Upper lobe of left lung (tissue), 6 donors: ENCODE measurements at regions not wholly inside any gene's neighbourhood (a gene's known extent, or its start where the extent isn't known, plus 50 kb on each side); places are given as distances from the start of the nearest gene placed in this dataset.

ENCODE experiments used
- ATAC-seq, 2 donors: fragments of 200-7000 bp; cut with Tn5 transposase; one replicate each; pipeline ENCODE4 v1.9.1; 2022; ENCODE audit warnings: mild to moderate bottlenecking in 2 of 2, moderate library complexity in 2 of 2; ENCODE audit not compliant: low FRiP score in 2 of 2
- DNase-seq, 2 donors: peaks; one replicate each; pipeline ENCODE4 v3.0.0-alpha.2; 2019 to 2020
- H3K27ac ChIP-seq, 4 donors: fragments of 200-600 bp; sonication (generic); one replicate each; pipeline ENCODE4 v1.5.1; 2016 to 2019
- H3K27me3 ChIP-seq, 4 donors: fragments of 200-600 bp; sonication (generic); one replicate each; pipeline ENCODE4 v1.5.1; 2017 to 2019
- H3K36me3 ChIP-seq, 4 donors: fragments of 200-600 bp; sonication (generic); one replicate each; pipeline ENCODE4 v1.5.1; 2016 to 2019
- H3K4me1 ChIP-seq, 4 donors: fragments of 200-600 bp; sonication (generic); one replicate each; pipeline ENCODE4 v1.5.1; 2018 to 2019
- H3K4me3 ChIP-seq, 4 donors: fragments of 200-600 bp; sonication (generic); one replicate each; pipeline ENCODE4 v1.5.1; 2017 to 2019; ENCODE audit warnings: mild to moderate bottlenecking in 2 of 4, moderate library complexity in 1 of 4
- H3K9me3 ChIP-seq, 4 donors: fragments of 200-600 bp; sonication (generic); one replicate each; pipeline ENCODE4 v1.5.1; 2018 to 2019
- EP300 ChIP-seq, 4 donors: sonication (generic); formaldehyde crosslinking; IDR thresholded peaks; one replicate each; pipeline ENCODE4 v1.5.1; 2017; ENCODE audit warnings: antibody characterized with exemption in 4 of 4, control low read depth in 2 of 4
- POLR2A ChIP-seq, 4 donors: fragments of 450-650 bp; IDR thresholded peaks; one replicate each; pipeline ENCODE4 v1.5.1; 2016 to 2017; ENCODE audit warnings: antibody characterized with exemption in 4 of 4, mild to moderate bottlenecking in 2 of 4
- POLR2AphosphoS5 ChIP-seq, 2 donors: sonication (generic); formaldehyde crosslinking; IDR thresholded peaks; one replicate each; pipeline ENCODE4 v1.5.1; 2017; ENCODE audit warnings: antibody characterized with exemption in 2 of 2
- WGBS, 2 donors: methylation state at CpG; one replicate each; pipeline ENCODE4 v1.1.5; 2017 to 2018; 5-methylcytosine and 5-hydroxymethylcytosine counted together
- TF ChIP-seq, protein P1 (sequence below), 6 experiments: fragments of 450-650 bp in 4 of 6; fragments of 200-600 bp in 2 of 6; sonication (generic) in 2 of 6; IDR thresholded peaks; one replicate each; pipeline ENCODE4 v1.5.1; 2016 to 2019; ENCODE audit warnings: antibody characterized with exemption in 6 of 6
- donor health status: DM: no; HTN: no; CAD: no; lungs with moderate emphysema.
- donor health status: DM: no; HTN: yes; CAD: no; lungs with severe emphysema.

DNA sequence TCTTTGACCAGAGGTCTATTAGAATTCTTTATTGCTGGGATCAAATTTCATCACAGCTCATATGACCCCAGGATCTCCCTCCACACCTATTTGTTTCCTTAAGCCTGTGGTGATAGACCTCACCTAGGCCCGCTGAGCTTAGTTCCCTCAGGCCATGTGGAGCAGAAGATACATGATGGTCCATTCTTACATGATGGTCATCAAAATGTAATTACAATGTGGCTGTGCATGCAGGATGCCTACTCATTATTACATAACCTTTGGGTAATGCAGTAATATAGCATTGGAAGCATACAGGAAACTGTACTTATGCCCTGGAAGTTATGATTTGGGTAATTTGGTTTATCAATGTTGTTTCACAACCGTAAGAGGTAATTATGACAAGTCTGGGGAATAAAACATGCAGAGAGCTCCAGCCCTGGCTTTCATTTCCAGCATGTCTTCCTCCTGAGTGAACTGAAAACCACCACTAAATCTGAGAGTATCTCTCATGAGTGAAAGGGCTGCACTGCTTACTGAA lies 67.0 kb upstream of the AGA start:
- no peaks in the 10 kb centered on the region for H3K36me3 ChIP-seq
- no peak overlapping the region for H3K4me3 ChIP-seq
- no peaks in the 10 kb centered on the region for H3K4me1 ChIP-seq
- DNase-seq = no peak
- WGBS, 2 donors = 71 to 73% methylated on average over 2 of the region's 2 CpGs
- H3K27ac ChIP-seq = no peak overlapping the region
- TF ChIP-seq POLR2A (IDR thresholded peaks at IDR 0.05) = no peak
- TF ChIP-seq, protein P1, sequence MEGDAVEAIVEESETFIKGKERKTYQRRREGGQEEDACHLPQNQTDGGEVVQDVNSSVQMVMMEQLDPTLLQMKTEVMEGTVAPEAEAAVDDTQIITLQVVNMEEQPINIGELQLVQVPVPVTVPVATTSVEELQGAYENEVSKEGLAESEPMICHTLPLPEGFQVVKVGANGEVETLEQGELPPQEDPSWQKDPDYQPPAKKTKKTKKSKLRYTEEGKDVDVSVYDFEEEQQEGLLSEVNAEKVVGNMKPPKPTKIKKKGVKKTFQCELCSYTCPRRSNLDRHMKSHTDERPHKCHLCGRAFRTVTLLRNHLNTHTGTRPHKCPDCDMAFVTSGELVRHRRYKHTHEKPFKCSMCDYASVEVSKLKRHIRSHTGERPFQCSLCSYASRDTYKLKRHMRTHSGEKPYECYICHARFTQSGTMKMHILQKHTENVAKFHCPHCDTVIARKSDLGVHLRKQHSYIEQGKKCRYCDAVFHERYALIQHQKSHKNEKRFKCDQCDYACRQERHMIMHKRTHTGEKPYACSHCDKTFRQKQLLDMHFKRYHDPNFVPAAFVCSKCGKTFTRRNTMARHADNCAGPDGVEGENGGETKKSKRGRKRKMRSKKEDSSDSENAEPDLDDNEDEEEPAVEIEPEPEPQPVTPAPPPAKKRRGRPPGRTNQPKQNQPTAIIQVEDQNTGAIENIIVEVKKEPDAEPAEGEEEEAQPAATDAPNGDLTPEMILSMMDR (IDR thresholded peaks at IDR 0.05) = no peak
- TF ChIP-seq POLR2AphosphoS5 (IDR thresholded peaks at IDR 0.05) = no peak
- TF ChIP-seq EP300 (IDR thresholded peaks at IDR 0.05) = no peak
- no peak for ATAC-seq
- H3K9me3 ChIP-seq = no peaks in the 10 kb centered on the region
- H3K27me3 ChIP-seq = no peaks in the 10 kb centered on the region

DNA sequence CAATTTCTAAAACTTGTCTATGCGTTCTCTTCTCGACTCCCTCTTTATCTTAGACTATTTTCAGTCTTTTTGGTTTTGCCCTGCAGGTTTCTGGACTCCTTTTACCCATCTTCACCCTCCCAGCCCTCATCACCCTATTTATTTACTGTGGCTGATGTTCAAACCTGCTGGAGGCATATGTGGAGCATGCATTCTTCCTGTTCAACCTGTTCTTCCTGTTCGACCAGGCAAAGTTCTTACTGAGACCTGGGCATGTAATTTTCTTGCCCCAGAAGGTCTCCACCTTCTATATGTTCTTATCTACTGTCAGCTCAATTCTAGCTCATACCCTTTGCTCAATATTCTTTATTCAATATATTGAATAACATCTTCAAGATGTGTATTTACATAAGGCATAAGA lies 69.4 kb upstream of the AGA start:
- TF ChIP-seq, protein P1 (IDR thresholded peaks at IDR 0.05) = no peak
- no peak for TF ChIP-seq EP300 (IDR thresholded peaks at IDR 0.05)
- no peak for TF ChIP-seq POLR2AphosphoS5 (IDR thresholded peaks at IDR 0.05)
- no peak for TF ChIP-seq POLR2A (IDR thresholded peaks at IDR 0.05)
- H3K27ac ChIP-seq = no peak overlapping the region

DNA sequence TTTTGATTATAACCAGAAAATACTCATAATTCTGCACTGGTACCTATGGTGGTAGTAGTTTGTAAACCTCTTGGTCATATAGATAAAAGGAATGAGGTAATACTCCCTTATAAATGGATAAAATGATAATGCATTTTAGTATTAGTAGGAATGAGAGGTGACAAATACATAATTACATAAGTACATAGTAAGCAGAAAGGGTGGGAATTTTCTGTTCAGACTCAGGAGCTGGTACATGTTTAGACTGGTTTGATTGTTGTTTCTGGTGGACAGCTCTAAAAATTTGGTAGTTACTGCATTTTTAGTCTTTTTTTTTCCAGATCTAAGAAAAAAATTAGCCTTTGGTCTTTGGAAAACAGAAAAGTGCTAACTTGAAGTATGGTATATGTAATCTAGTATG lies 70.4 kb upstream of the AGA start:
- H3K4me3 ChIP-seq = no peak overlapping the region
- H3K36me3 ChIP-seq = no peaks in the 10 kb centered on the region
- H3K27ac ChIP-seq = no peak overlapping the region
- TF ChIP-seq POLR2A (IDR thresholded peaks at IDR 0.05) (no peak), POLR2AphosphoS5 (IDR thresholded peaks at IDR 0.05) (no peak), EP300 (IDR thresholded peaks at IDR 0.05) (no peak)
- TF ChIP-seq, protein P1 (IDR thresholded peaks at IDR 0.05) = no peak
- H3K9me3 ChIP-seq = no peaks in the 10 kb centered on the region
- H3K27me3 ChIP-seq = no peaks in the 10 kb centered on the region
- ATAC-seq = no peak
- H3K4me1 ChIP-seq = no peaks in the 10 kb centered on the region
- no peak for DNase-seq

More for the DNA sequence above, 69.4 kb upstream of the AGA start:
- DNase-seq (peak in 1 of 2 donors; percentile 53), ATAC-seq (no peak)
- H3K4me1 ChIP-seq = no peaks in the 10 kb centered on the region
- H3K4me3 ChIP-seq = no peak overlapping the region
- WGBS, 2 donors = 53 to 82% methylated on average over 3 of the region's 3 CpGs
- no peaks in the 10 kb centered on the region for H3K36me3 ChIP-seq
- no peaks in the 10 kb centered on the region for H3K27me3 ChIP-seq
- no peaks in the 10 kb centered on the region for H3K9me3 ChIP-seq

DNA sequence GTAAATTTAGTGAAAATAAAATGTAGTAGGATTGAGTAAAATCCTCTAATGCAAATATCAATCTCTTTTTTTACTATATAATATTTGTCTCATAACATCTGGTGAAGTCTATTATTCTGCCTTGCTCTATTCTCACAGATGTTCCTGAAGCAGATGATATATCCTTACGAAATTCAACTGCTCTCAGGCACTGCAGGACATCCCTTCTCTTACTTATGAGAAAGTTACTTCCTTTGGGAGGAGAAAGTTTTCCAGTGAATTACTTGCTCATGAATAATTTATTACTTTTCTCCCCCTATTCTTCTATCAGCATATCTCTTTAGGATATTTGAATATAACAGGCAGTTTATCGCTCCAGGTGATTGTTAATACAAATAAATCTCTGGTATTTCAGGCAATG lies 75.6 kb upstream of the AGA start:
- H3K36me3 ChIP-seq = no peaks in the 10 kb centered on the region
- ATAC-seq = no peak
- no peaks in the 10 kb centered on the region for H3K4me1 ChIP-seq
- H3K4me3 ChIP-seq = no peak overlapping the region
- WGBS, 2 donors = 68 to 93% methylated on average over 2 of the region's 2 CpGs
- H3K27ac ChIP-seq = no peak overlapping the region
- no peak for TF ChIP-seq POLR2AphosphoS5 (IDR thresholded peaks at IDR 0.05)
- TF ChIP-seq POLR2A (IDR thresholded peaks at IDR 0.05) = no peak
- no peak for TF ChIP-seq EP300 (IDR thresholded peaks at IDR 0.05)
- TF ChIP-seq, protein P1 (IDR thresholded peaks at IDR 0.05) = no peak
- DNase-seq = no peak
- H3K27me3 ChIP-seq = no peaks in the 10 kb centered on the region
- H3K9me3 ChIP-seq = no peaks in the 10 kb centered on the region

DNA sequence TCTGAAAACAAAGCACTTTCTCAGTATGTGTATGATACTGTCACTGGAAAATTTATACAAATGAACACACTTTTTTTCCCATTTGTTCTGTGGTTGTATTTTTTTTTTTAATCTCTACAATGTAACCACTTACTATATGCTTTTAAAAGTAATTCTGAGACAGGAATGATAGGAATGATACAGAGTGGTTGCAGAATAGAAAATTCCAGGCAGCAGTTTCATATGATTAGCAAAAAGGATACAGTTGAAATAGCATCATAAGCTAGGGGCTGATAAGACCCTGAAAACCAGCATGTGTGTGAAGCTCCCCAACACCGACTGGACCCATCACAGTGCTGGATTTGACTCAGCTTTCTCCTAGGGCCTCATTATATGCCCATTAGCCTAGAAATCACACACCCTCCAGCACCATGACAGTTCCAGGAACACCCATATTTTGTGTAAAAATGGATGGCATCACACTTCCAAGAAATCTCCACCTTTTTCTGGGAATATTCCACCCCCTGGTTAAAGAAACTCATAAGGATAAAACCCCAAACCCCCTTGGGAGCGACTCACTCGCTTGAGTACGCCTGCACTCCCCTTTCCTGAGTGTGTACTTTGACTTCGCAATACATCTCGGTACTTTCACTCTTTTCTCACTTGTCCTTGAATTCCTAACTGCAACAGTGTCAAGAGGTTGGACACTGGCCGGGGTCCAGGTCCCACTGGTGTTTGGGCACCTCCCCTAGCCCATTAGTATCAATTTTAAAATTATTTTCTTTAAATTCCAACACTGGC lies 77.4 kb upstream of the AGA start:
- no peak for ATAC-seq
- no peaks in the 10 kb centered on the region for H3K9me3 ChIP-seq
- H3K27me3 ChIP-seq = no peaks in the 10 kb centered on the region
- peak in 1 of 2 donors; percentile 54 for DNase-seq
- H3K4me1 ChIP-seq = no peaks in the 10 kb centered on the region
- H3K27ac ChIP-seq = no peak overlapping the region
- no peak overlapping the region for H3K4me3 ChIP-seq
- H3K36me3 ChIP-seq = no peaks in the 10 kb centered on the region
- no peak for TF ChIP-seq EP300 (IDR thresholded peaks at IDR 0.05)
- no peak for TF ChIP-seq POLR2A (IDR thresholded peaks at IDR 0.05)
- no peak for TF ChIP-seq POLR2AphosphoS5 (IDR thresholded peaks at IDR 0.05)
- TF ChIP-seq, protein P1 (IDR thresholded peaks at IDR 0.05) = no peak
- 70 to 76% methylated on average over 7 of the region's 7 CpGs for WGBS, 2 donors
